ENCODE measurements at regions not wholly inside any gene's neighbourhood (a gene's known extent, or its start where the extent isn't known, plus 50 kb on each side); places are given as distances from the start of the nearest gene placed in this dataset.

- peaks cover 7% of the 10 kb centered on the region for H3K4me1 Mint-ChIP-seq (ENCODE audit: low read depth, unreplicated experiment)
- H3K27me3 Mint-ChIP-seq (ENCODE audit: unreplicated experiment): no peaks in the 10 kb centered on the region
- no peaks in the 10 kb centered on the region for H3K36me3 Mint-ChIP-seq (ENCODE audit: unreplicated experiment)
- TF ChIP-seq CTCF (IDR thresholded peaks at IDR 0.05; ENCODE audit: partially characterized antibody, unreplicated experiment): no peak
- H3K9me3 Mint-ChIP-seq (ENCODE audit: unreplicated experiment): no peaks in the 10 kb centered on the region
- peak overlapping the region; percentile 13 for H3K27ac Mint-ChIP-seq (ENCODE audit: unreplicated experiment)
- H3K4me3 Mint-ChIP-seq (ENCODE audit: unreplicated experiment): no peak overlapping the region
- DNase-seq: no peak
Observed at GRCh38 chr2:155033652-155034051, 335.2 kb downstream of the KCNJ3 start.

GRCh38 chr2:155030296-155030695 lies 331.8 kb downstream of the KCNJ3 start:
- H3K27me3 Mint-ChIP-seq (ENCODE audit: unreplicated experiment): no peaks in the 10 kb centered on the region
- no peak overlapping the region for H3K27ac Mint-ChIP-seq (ENCODE audit: unreplicated experiment)
- DNase-seq: no peak
- no peaks in the 10 kb centered on the region for H3K36me3 Mint-ChIP-seq (ENCODE audit: unreplicated experiment)
- peaks cover 6% of the 10 kb centered on the region for H3K4me1 Mint-ChIP-seq (ENCODE audit: low read depth, unreplicated experiment)
- no peak overlapping the region for H3K4me3 Mint-ChIP-seq (ENCODE audit: unreplicated experiment)
- TF ChIP-seq CTCF (IDR thresholded peaks at IDR 0.05; ENCODE audit: partially characterized antibody, unreplicated experiment): no peak
- no peaks in the 10 kb centered on the region for H3K9me3 Mint-ChIP-seq (ENCODE audit: unreplicated experiment)

GRCh38 chr2:155026651-155027174 lies 328.2 kb downstream of the KCNJ3 start:
- H3K4me3 Mint-ChIP-seq (ENCODE audit: unreplicated experiment): no peak overlapping the region
- H3K9me3 Mint-ChIP-seq (ENCODE audit: unreplicated experiment): no peaks in the 10 kb centered on the region
- H3K27me3 Mint-ChIP-seq (ENCODE audit: unreplicated experiment): peaks cover 2% of the 10 kb centered on the region
- DNase-seq: no peak
- no peaks in the 10 kb centered on the region for H3K36me3 Mint-ChIP-seq (ENCODE audit: unreplicated experiment)
- H3K4me1 Mint-ChIP-seq (ENCODE audit: low read depth, unreplicated experiment): peaks cover 15% of the 10 kb centered on the region
- H3K27ac Mint-ChIP-seq (ENCODE audit: unreplicated experiment): no peak overlapping the region
- TF ChIP-seq CTCF (IDR thresholded peaks at IDR 0.05; ENCODE audit: partially characterized antibody, unreplicated experiment): no peak

- Mint-ChIP-seq H3K27me3 (ENCODE audit: unreplicated experiment) (peaks cover 2% of the 10 kb centered on the region), H3K4me1 (ENCODE audit: low read depth, unreplicated experiment) (peaks cover 17% of the 10 kb centered on the region), H3K36me3 (ENCODE audit: unreplicated experiment) (no peaks in the 10 kb centered on the region), H3K4me3 (ENCODE audit: unreplicated experiment) (no peak overlapping the region), H3K27ac (ENCODE audit: unreplicated experiment) (no peak overlapping the region), H3K9me3 (ENCODE audit: unreplicated experiment) (no peaks in the 10 kb centered on the region)
- DNase-seq: no peak
- TF ChIP-seq CTCF (IDR thresholded peaks at IDR 0.05; ENCODE audit: partially characterized antibody, unreplicated experiment): no peak
Observed at GRCh38 chr2:155023674-155024073, 325.2 kb downstream of the KCNJ3 start.

GRCh38 chr2:155022531-155022930 lies 324.0 kb downstream of the KCNJ3 start:
- H3K4me1 Mint-ChIP-seq (ENCODE audit: low read depth, unreplicated experiment): peaks cover 17% of the 10 kb centered on the region
- peaks cover 2% of the 10 kb centered on the region for H3K27me3 Mint-ChIP-seq (ENCODE audit: unreplicated experiment)
- H3K27ac Mint-ChIP-seq (ENCODE audit: unreplicated experiment): peak overlapping the region; percentile 29
- no peaks in the 10 kb centered on the region for H3K9me3 Mint-ChIP-seq (ENCODE audit: unreplicated experiment)
- no peaks in the 10 kb centered on the region for H3K36me3 Mint-ChIP-seq (ENCODE audit: unreplicated experiment)
- no peak overlapping the region for H3K4me3 Mint-ChIP-seq (ENCODE audit: unreplicated experiment)
- no peak for DNase-seq
- TF ChIP-seq CTCF (IDR thresholded peaks at IDR 0.05; ENCODE audit: partially characterized antibody, unreplicated experiment): no peak

Data from glutamatergic neuron (in vitro differentiated cells).